Right atrium auricular region (tissue), 2 donors: ENCODE measurements at regions not wholly inside any gene's neighbourhood (a gene's known extent, or its start where the extent isn't known, plus 50 kb on each side); places are given as distances from the start of the nearest gene placed in this dataset.
A peak's percentile ranks its signal among the peaks of the same experiment; 100 is the strongest.

ENCODE experiments used
- DNase-seq: peaks from one replicate; pipeline ENCODE4 v3.0.0-alpha.2; 2019; ENCODE audit warnings: low spot score
- H3K27ac ChIP-seq, 2 donors: fragments of 200-600 bp; sonication (generic); 1 replicate in 1 of 2; 2 replicates in 1 of 2; pipeline ENCODE4 v1.5.1; 2016 to 2019
- H3K27me3 ChIP-seq, 2 donors: fragments of 200-600 bp; sonication (generic); one replicate each; pipeline versions ENCODE4 v1.5.1 to v1.6.0; 2017 to 2019
- H3K36me3 ChIP-seq: fragments of 200-600 bp; sonication (generic); one replicate; pipeline ENCODE4 v1.5.1; 2016
- H3K4me1 ChIP-seq, 2 donors: fragments of 200-600 bp; sonication (generic); one replicate each; pipeline versions ENCODE4 v1.5.1 to v1.6.0; 2017 to 2019
- H3K4me3 ChIP-seq, 2 donors: fragments of 200-600 bp; sonication (generic); 1 replicate in 1 of 2; 2 replicates in 1 of 2; pipeline ENCODE4 v1.5.1; 2017 to 2019; ENCODE audit warnings: mild to moderate bottlenecking in 1 of 2, moderate library complexity in 1 of 2
- H3K9me3 ChIP-seq, 2 donors: fragments of 200-600 bp; sonication (generic); one replicate each; pipeline ENCODE4 v1.5.1; 2019
- CTCF ChIP-seq, 2 donors: fragments of 200-600 bp; sonication (generic); IDR thresholded peaks; one replicate each; pipeline ENCODE4 v1.5.1; 2019; ENCODE audit warnings: antibody characterized with exemption in 2 of 2

DNA sequence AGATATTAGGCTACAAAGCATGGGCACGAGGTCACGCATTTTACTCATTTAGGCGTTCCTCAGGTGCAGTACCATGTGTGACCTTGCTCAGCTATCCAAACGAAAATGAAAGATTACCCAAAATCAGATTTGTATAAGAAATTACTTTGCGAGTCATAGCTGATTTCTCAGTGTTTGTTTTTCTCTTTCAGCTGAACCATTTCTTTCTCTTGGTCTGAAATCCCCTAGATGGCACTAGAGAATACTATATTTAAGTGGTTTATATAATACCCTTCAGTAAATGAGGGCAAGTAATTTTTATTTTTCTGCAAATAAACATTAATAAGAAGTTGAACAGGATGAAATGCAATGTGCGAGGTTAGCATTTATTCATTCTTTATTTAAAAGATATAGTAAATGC is 496.6 kb downstream of the STIM2 start:
- no peak for DNase-seq
- Histone ChIP-seq H3K36me3 (no peaks in the 10 kb centered on the region), H3K27me3 (no peaks in the 10 kb centered on the region), H3K9me3 (peaks cover 0 to 6% of the 10 kb centered on the region in 2 donors), H3K27ac (no peak overlapping the region), H3K4me3 (no peak overlapping the region), H3K4me1 (no peaks in the 10 kb centered on the region)
- peak in 1 of 2 donors; percentile 37 for TF ChIP-seq CTCF (IDR thresholded peaks at IDR 0.05)

- no peak for DNase-seq
- no peaks in the 10 kb centered on the region for H3K4me1 ChIP-seq
- TF ChIP-seq CTCF (IDR thresholded peaks at IDR 0.05) = no peak
- H3K4me3 ChIP-seq = no peak overlapping the region
- no peaks in the 10 kb centered on the region for H3K27me3 ChIP-seq
- no peak overlapping the region for H3K27ac ChIP-seq
- H3K9me3 ChIP-seq = peaks cover 0 to 6% of the 10 kb centered on the region in 2 donors
- H3K36me3 ChIP-seq = no peaks in the 10 kb centered on the region
Measured at GRCh38 chr4:27358269-27358668, 497.6 kb downstream of the STIM2 start.

- no peaks in the 10 kb centered on the region for H3K36me3 ChIP-seq
- DNase-seq = no peak
- H3K4me1 ChIP-seq = no peaks in the 10 kb centered on the region
- no peaks in the 10 kb centered on the region for H3K27me3 ChIP-seq
- no peak for TF ChIP-seq CTCF (IDR thresholded peaks at IDR 0.05)
- no peak overlapping the region for H3K4me3 ChIP-seq
- H3K27ac ChIP-seq = no peak overlapping the region
- no peaks in the 10 kb centered on the region for H3K9me3 ChIP-seq
Measured at GRCh38 chr4:27360131-27360530, 499.5 kb downstream of the STIM2 start.

- DNase-seq = no peak
- H3K9me3 ChIP-seq = no peaks in the 10 kb centered on the region
- H3K4me3 ChIP-seq = no peak overlapping the region
- no peaks in the 10 kb centered on the region for H3K27me3 ChIP-seq
- H3K4me1 ChIP-seq = no peaks in the 10 kb centered on the region
- H3K36me3 ChIP-seq = no peaks in the 10 kb centered on the region
- no peak for TF ChIP-seq CTCF (IDR thresholded peaks at IDR 0.05)
- no peak overlapping the region for H3K27ac ChIP-seq
Measured at GRCh38 chr4:27360790-27361267, 500.2 kb downstream of the STIM2 start.

GRCh38 chr4:27364509-27364908 is 503.9 kb downstream of the STIM2 start:
- no peaks in the 10 kb centered on the region for H3K9me3 ChIP-seq
- H3K4me1 ChIP-seq = no peaks in the 10 kb centered on the region
- no peak overlapping the region for H3K4me3 ChIP-seq
- H3K36me3 ChIP-seq = no peaks in the 10 kb centered on the region
- DNase-seq = no peak
- no peak overlapping the region for H3K27ac ChIP-seq
- no peak for TF ChIP-seq CTCF (IDR thresholded peaks at IDR 0.05)
- H3K27me3 ChIP-seq = no peaks in the 10 kb centered on the region

DNA sequence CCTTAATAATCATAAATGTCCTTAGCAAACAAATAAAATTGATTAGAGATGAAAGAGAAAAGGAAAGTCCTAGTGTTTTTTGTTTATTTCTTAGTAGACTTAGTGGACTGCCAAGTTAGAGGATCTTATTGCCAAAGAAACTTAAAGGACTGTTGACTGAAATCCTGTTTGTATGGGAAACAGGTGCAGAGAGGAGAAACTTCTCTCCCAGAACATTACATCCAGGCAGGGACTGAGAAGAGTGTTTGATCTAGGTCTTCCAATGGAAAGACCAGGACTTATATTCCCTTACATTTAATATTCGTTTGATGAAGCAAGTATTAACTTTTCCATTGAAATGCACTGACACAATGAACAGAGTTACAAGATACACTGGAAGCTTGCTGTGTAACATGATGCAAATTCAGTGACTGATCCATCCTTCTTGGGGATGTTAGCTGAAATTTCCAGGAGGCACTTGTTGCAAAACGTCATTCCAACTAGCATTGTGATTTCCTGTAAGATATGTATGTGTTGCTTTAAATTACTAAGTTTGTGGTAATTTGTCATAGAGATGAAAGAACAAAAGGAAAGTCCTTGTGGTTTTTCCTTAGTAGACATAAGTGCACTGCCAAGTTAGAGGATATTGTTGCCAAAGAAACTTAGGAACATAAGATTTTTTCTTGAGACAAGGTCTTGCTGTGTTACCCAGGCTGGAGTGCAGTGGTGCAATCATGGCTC is 505.6 kb downstream of the STIM2 start:
- no peaks in the 10 kb centered on the region for H3K4me1 ChIP-seq
- H3K36me3 ChIP-seq = no peaks in the 10 kb centered on the region
- H3K27me3 ChIP-seq = no peaks in the 10 kb centered on the region
- H3K9me3 ChIP-seq = no peaks in the 10 kb centered on the region
- H3K4me3 ChIP-seq = no peak overlapping the region
- no peak for DNase-seq
- TF ChIP-seq CTCF (IDR thresholded peaks at IDR 0.05) = no peak
- H3K27ac ChIP-seq = no peak overlapping the region
